NCI-H2107 treated with DMSO at 0.1 percent for 48 hours (cell line): ENCODE measurements at regions not wholly inside any gene's neighbourhood (a gene's known extent, or its start where the extent isn't known, plus 50 kb on each side); places are given as distances from the start of the nearest gene placed in this dataset.
A peak's percentile ranks its signal among the peaks of the same experiment; 100 is the strongest.

ENCODE experiments used
- DNase-seq: peaks from one replicate; lab custom pipeline; 2025; ENCODE audit not compliant: unreplicated experiment; lab: John Stamatoyannopoulos, UW

DNA sequence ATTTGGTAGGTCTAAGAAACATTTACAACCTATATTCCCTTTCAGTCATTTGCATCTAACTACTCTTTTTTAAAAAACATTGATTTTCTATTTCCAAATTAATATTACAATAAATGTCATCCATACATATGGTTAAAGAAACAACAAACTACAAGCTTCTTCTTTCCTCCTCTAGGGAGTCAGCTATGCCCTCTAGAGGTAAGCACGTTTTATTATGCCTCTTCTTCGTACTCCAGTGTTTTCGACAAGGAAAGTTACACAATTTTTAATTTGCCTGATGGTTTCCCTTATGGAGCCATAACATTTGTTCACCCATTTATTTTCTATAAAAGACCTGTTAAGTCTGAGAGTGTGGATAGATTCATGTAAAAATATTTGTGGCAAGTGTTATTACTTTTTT lies 183.4 kb upstream of the CDH7 start:
- peak; percentile 83 for DNase-seq

DNA sequence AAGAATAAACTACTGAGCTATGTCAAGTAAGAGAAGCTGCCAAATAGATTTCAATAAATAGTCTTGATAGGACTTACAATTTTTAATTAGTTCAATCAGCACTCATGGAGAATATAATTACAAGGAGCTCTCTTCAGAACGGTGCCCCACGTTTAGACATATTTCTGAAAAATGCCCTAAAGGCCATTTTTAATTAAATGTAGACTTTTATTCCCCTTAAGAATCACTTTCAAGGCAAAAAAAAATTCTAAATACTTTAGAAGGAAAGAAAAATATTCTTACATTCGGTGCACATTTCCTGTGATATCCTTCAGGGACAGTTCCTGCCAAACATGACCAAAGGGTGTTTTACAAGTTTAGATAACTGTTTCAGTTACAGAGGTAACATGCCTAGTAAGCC lies 202.5 kb upstream of the CDH7 start:
- DNase-seq, result no peak

DNA sequence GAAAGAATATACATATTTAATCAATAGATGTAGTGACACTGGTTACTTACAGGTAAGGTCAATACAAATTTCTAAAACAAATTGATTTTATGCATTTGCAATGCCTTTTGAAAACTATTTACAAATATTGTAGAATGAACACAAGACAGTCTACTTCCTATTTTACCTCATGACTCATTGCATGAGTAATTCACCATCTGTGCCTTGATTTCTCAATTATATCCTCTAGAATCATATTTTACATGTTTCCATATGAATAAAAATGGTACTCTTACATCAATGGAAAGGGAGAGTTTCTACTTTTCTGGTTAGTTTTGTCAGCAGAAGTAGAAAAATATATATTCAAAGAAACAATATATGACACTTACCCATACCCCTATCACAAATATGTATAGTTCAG lies 203.8 kb upstream of the CDH7 start:
- no peak for DNase-seq

DNA sequence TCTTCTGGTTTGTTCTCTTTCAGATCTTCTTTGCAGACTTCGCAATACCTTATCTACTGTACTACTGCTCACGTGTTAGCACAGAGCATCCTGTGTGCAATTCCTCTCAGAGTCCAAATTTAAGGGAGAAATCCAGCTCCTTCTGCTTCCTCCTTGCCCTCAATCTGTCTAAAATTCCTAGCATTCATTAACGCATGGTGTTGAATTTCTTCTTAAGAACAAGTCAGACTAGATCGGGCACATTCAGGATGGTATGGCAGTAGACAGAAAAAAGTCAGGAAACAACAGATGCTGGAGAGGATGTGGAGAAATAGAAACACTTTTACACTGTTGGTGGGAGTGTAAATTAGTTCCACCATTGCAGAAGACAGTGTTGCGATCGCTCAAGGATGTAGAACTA lies 206.1 kb upstream of the CDH7 start:
- DNase-seq, result no peak

DNA sequence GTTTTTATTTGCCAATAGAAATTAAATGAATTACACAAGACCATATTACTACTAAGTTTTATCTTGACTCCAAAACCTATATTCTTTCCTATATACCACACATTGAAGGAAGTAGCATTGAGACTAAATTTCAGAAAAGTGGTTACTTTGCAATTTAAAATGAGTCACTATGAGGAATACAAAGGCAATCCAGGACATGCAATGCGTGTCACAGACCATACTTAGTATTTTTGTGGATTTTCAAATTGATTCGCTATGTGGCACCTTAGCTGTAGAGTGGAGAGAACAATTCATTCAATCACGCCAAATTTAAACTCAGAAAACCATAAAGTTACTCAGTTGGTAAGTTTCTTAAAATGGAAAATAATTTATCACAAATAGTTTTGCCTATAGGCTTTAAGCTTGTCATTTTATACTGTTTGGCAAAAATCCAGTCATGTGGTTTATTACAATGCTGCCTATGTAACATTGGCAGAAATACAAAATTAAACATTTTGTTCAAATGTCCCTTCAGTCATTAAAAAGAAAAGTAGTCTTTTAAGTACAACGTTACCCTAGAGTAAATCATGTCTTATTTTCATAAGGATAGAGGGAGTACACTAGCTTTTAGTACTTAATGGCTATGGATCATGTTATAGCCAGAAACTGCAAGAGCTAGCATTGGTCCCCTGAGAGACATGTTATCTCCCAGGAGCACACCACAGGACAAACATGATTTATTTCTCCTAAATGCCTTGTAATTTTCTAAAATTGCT lies 222.8 kb upstream of the CDH7 start:
- DNase-seq, result peak; percentile 61

DNA sequence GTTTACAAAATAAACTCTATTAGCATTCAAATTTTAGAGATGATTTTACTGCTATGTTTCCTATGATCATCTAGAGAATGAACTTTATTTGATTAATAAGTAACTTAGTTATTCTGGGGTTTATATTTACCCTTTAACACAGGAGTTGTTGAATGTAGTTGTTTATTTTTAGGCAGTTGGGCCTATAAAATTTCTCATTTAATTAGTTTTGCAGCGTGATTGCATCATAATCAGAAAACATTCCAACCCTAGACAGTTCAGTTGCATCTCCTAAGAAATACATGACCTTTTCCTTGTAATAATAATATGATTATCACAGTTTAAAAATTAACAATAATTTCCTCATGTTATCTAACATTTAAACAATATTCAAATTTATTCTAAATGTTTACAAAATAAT lies 224.7 kb upstream of the CDH7 start:
- no peak for DNase-seq

DNA sequence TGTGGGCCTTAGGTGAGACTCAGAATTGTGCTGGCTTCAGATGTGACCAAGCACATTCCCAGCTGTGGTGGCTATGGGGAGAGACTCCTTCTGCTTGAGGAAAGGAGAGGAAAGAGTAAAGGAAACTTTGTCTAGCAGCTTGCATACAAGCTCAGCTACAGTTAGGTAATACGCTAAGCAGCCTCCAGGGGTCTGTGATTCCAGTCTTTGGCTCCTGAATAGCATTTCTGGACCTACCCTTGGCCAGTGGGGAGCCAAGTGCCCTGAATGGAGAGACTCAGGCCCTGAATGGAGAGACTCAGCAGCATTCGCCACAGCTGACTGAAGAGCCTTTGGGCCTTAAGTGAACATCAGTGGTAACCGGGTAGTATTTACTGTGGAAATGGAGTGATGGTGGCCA lies 227.4 kb upstream of the CDH7 start:
- DNase-seq, result no peak

DNA sequence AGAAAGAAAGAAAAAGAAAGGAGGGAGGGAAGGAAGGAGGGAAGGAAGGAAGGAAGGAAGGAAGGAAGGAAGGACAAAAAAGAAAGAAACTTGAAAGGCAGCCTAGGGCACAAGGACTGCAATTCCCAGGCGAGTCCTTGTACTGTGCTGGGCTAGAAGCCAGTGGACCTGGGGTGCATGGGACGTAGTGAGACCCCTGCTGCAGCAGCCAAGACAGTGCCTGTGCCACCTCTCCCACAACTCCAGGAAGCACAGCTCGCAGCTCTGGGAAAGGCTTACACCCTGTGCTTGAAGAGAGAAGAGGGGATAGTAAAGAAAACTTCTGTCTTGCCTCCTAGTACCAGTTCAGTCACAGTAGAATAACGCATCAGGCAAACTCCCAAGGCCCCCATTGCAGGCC lies 227.9 kb upstream of the CDH7 start:
- no peak for DNase-seq

DNA sequence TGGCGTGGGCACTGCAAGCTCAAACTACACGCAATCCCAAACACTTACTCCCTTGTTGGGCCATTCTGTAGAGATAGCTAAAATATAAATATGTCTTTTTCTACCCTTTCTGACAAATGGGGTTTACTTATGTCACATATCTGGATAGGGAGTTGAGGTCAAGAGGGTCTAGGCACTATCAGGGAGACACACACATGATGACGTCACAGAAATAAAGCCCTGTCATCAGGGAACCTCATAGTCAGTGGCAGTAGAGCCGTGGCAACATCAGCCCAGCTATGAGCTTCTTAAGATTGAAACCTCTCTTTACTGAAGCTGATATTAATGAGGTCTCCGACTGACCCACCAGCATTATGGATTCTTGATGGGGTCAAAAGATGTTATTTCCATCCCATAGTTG lies 234.6 kb upstream of the CDH7 start:
- no peak for DNase-seq

DNA sequence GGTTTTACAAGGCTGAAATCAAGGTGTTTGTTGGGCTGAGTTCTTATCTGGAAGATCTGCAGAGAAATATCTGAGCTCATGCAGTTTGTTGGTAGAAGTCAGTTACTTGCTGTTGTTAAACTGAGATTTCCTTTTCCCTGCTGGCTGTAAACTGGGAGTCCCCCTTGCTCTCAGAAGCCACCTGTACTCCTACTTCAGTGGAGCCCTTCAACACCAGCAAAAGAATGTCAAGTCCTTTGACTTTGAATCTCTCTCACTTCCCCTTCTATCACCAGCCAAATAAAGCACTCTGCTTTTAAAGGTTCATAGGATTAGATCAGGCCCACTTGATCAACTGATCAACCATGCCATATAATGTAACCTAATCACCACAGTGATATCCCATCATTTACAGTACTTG lies 252.2 kb upstream of the CDH7 start:
- DNase-seq, result no peak

DNA sequence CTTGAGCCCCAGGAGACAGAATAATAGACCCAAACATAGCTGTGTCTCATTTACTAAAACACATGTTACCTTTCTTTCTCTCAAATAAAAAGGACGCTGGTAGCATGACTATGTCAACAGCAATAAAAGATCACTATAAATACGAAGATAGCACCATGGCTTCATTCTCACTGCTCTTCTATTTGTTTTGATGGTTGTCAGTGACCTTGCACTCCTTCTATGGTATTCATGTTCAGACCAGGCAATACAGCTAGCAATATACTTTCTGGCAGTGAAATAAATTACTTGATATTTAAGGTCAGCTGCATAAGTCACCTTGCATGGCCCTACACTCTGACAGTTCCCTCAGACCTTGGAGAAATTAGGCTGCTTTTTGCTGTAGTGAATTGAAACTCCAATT lies 263.2 kb upstream of the CDH7 start:
- DNase-seq, result peak; percentile 94

DNA sequence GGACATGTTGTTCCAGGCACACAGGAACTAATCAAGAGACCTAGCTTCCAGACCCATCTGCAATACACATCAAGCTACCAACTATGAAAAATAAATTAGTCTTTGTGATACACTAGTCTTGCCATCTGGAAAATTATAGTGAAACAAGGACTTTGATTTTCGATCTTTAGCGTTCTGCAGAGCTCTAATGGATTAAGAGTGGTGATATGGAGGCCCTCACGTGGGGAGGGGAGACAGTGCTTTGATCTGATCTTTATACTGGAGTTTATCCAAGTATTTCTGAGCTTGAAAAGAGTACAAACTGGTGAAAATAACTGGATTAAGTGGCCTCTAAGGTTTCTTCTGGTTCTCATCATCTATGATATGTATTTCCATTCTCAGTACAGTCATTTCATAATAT lies 273.4 kb upstream of the CDH7 start:
- no peak for DNase-seq

DNA sequence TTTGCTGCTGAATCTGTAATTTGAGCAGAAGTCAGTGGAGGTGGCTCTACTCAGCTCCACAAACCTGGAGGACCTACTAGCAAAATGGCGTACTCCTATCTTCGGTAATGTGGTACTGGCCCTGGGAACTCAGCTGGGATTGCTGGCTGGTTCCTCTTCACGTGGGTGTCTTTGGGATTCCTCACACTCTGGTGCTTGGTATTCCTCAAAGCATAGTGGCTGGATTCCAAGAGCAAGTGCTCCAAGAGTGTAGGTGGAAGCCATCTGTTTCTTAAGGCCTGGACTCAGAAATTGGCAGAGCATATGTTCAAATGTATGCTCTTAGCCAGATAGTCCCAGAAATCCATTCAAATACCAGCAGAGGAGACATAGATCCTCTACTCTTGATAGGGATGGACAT lies 281.9 kb upstream of the CDH7 start:
- DNase-seq, result no peak

DNA sequence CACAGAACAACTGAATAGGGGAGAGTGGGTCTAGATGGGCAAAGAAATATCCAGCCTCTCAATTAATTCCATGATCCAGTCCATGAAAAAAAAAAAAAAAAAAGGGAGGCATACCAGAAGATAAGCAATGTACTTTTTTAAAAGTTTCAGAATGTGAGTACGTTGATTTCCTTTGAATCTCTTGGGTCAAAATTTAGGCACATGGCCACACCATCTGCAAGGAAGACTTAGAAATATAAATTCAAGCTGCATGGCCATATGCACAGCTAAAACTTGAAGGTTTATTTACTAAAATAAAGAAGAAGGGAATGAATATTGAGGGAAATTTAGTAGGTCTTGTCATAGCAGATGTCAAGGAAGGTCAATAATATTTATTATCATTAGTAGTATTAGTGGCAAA lies 286.5 kb upstream of the CDH7 start:
- no peak for DNase-seq

DNA sequence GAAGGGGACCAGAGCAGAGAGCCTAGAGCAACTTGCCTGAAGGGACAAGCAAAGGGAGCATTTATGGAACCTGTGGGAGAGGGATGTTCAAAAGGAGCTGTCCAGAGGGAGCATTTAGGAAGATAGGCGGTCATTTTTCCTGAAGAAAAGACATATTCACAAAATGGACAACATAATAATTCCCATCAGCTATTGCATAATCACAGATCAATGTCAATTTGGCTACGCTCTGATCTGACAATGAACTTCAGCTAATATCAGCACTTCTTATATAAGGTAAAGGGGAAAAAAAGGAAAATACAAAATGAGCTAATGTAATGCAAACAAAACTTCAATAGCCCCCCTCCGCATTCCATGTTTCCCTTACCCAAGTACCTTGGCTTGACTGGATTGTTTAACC lies 291.1 kb upstream of the CDH7 start:
- DNase-seq, result no peak

DNA sequence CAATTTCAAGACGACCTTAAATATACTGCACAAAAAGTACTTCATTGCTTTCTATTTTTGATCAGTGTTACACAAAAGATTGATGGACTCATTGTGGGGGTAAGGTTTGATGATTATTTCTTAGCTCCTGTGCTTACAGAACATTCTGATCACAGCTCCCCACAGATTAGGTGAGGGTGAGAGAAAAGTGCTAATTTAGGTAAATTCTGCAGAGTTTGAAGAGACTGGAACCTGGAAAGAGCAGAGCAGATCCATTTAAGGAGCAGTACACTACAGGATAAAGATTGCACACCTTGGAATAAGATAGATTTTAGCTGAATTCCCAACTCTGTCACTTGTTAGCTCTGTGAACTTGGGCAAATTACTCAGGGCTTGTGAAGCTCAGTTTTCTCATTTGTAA lies 291.9 kb upstream of the CDH7 start:
- no peak for DNase-seq

DNA sequence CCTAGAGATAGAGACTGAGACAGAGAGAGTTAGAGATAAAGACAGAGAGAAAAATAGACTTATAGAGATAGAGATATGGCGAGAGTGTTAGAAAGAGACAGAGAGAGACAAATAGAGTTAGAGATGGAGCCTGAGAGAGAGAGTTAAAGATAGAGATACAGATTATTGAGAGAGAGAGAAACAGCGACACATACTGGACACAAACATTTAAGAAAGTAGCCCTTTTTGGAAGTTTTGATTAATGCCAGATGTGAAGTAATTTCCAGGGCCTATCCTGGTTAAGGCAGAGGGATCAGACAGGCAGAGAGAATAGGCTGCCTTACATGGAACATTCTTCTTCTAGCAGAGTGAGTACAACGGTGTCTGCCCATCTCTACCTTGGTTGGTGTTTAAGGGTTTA lies 311.6 kb upstream of the CDH7 start:
- DNase-seq, result no peak

DNA sequence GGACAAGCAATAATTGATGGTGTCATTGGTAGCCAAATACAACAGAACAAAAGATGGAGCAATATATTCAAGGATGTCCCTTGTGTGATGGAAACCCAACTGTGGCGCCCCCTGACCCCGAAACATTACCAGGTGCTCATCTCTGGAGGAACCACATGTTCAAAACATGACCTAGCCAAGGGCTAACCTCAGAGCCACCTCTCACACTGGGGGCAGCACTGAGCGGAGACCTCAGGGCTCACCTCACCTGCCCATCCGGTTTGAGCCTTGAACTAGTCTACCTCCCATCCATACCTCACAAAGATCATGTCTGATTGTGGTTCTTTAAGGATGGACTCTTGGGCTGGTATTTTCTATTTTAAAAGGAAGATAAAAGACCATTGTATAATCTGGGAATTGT lies 314.4 kb upstream of the CDH7 start:
- no peak for DNase-seq

DNA sequence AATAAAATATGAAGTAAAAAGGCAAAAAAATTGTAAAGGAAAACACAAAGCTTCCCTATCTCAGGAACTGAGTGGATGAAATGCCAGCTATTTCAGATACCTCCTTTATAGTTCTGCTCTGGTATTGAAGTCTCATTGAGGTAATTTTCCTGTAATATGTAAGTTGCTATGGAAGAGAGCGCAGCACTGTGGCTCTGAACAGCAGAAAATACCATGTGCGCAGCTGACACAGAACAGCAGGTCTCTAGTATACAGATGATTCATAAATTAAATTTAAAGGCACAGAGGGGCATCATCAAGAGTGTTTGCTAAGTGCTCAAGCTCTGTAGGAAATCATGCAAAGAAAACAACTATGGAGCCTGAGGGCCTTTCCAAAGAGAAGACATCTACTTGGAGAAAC lies 315.3 kb upstream of the CDH7 start:
- DNase-seq, result no peak

DNA sequence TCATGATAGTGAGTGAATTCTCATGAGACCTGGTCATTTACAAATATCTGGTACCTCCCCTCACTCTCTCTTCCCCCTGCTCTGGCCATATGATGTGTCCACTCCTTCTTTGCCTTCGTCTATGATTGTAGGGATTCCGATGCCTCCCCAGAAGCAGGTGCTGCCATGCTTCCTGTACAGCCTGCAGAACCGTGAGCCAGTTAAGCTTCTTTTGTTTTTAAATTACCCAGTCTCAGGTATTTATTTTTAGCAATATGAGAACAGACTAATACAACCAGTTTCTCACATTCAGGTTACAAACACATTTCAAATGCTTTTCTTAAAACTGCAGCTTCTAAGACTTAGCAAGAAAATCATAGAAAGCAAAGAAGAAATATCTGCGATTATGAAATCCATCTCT lies 321.2 kb upstream of the CDH7 start:
- DNase-seq, result no peak

DNA sequence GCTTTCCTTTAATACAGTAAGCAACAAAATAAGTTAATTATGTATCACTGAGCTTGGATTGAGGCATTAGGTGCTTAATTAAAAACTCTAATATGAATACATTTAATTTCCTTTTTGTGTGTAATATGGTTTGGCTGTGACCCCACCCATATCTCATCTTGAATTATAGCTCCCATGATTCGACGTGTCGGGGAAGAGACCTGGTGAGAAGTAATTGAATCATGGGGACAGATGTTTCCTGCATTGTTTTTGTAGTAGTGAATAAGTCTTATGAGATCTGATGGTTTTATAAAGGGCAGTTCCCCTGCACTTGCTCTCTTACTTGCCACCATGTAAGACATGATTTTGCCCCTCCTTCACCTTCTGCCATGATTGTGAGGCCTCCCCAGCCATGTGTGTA lies 325.4 kb upstream of the CDH7 start:
- no peak for DNase-seq

DNA sequence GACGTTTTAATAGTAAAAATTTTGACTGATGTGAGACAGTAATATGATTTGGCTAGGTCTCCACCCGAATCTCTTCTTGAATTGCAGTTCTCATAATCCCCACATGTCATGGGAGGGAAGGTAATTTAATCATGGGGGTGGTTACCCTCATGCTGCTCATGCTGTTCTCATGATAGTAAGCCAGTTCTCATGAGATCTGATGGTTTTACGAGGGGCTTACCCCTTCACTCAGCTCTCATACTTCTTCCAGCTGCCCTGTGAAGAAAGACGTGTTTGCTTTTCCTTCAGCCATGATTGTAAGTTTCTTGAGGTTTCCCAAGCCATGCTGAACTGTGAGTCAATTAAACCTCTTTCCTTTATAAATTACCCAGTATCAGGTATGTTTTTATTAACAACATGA lies 327.0 kb upstream of the CDH7 start:
- DNase-seq, result no peak

DNA sequence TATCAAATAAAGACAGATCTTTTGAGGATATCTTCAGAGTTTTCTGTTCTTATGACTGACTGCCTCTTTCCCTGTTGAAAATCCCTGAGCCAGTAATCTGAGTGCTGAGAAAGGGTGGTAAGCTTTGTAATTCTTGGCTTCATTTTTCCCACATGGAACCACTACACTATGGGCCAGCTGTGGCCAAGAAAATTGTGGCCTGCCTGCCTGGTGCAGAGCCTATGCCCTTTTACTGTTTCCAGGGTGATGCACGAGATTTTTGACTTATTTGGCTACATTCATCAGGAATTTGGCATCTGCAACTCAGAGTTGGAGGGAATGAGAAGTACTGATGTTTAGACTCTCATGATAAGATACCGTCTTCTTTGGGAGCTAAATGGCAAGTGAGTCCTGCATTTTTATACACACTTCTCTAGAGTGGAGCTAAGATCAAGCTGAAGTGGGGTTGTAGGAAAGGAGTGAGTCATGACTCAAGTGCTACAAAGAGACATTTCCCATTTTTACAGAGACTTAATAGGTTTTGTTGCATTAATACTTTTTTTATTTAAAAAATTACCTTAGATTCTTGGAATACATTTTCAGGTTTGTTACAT lies 328.2 kb upstream of the CDH7 start:
- no peak for DNase-seq
